ENCODE measurements at regions not wholly inside any gene's neighbourhood (a gene's known extent, or its start where the extent isn't known, plus 50 kb on each side); places are given as distances from the start of the nearest gene placed in this dataset.

DNA sequence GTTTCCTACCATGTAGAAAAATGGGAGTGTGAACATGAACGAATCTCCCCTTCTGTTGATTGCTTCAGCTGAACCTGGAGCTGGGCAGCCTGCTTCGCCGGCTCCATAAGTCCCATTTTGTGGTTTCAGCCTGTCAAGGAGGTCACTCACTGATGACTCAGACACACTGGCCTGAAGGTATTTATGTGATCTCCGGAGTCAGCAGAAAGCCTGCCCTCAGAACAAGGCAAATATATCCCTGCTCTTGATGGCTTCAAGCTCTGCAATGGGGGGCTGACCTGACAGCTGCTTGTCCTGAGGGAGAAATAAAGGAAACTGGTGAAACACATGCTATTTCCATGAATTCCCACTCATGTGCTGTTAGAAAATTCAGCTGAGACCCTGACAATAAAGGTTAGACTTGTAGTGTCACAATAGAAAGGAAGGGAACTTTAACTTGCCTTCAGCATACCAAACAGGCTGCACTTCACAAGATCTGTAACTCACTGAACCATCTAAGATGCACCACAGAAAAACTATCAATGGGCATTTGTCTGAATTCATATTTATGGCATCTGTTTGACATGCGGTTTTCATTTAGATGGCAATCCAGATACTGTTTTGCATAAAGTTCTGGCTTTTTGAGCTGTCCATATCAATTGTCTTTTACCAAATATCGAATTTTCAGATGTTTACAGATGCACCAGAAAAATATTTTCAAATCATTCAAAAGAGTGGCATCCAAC is 282.0 kb upstream of the VEPH1 start:
- DNase-seq (ENCODE audit: low read depth, low spot score), result peak; percentile 80
- intact Hi-C loops (cut with micrococcal nuclease), result no loop called here
- H3K79me2 ChIP-seq (ENCODE audit: insufficient read depth, low read length), result no peaks in the 10 kb centered on the region
- CTCF ChIA-PET, result no interaction called here
- H3K27me3 ChIP-seq (ENCODE audit: insufficient read depth, low read length), result no peaks in the 10 kb centered on the region
- no TSS peak for BruUV-seq (replicated peaks)
- peaks cover 18 to 64% of the 10 kb centered on the region in 2 experiments for H3K4me1 ChIP-seq (ENCODE audit: control insufficient read depth in 1 of 2, insufficient read depth in 2 of 2, low read length in 2 of 2)
- H3K4me2 ChIP-seq (ENCODE audit: low read length), result peak overlapping the region; percentile 65
- TF ChIP-seq EZH2 (IDR thresholded peaks at IDR 0.05), result no peak
- TF ChIP-seq, protein P1, sequence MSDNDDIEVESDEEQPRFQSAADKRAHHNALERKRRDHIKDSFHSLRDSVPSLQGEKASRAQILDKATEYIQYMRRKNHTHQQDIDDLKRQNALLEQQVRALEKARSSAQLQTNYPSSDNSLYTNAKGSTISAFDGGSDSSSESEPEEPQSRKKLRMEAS (IDR thresholded peaks at IDR 0.05), result peak; percentile 45
- 0 out of 2 replicates have a peak, but pooled peaks have one; percentile 37 for TF ChIP-seq SIN3A (IDR thresholded peaks at IDR 0.05; ENCODE audit: low read depth)
- peak; percentile 90 for TF ChIP-seq FOSL1 (IDR thresholded peaks at IDR 0.05; ENCODE audit: low read depth)
- TF ChIP-seq EGR1 (IDR thresholded peaks at IDR 0.05; ENCODE audit: low read depth), result no peak
- TF ChIP-seq, protein P2, sequence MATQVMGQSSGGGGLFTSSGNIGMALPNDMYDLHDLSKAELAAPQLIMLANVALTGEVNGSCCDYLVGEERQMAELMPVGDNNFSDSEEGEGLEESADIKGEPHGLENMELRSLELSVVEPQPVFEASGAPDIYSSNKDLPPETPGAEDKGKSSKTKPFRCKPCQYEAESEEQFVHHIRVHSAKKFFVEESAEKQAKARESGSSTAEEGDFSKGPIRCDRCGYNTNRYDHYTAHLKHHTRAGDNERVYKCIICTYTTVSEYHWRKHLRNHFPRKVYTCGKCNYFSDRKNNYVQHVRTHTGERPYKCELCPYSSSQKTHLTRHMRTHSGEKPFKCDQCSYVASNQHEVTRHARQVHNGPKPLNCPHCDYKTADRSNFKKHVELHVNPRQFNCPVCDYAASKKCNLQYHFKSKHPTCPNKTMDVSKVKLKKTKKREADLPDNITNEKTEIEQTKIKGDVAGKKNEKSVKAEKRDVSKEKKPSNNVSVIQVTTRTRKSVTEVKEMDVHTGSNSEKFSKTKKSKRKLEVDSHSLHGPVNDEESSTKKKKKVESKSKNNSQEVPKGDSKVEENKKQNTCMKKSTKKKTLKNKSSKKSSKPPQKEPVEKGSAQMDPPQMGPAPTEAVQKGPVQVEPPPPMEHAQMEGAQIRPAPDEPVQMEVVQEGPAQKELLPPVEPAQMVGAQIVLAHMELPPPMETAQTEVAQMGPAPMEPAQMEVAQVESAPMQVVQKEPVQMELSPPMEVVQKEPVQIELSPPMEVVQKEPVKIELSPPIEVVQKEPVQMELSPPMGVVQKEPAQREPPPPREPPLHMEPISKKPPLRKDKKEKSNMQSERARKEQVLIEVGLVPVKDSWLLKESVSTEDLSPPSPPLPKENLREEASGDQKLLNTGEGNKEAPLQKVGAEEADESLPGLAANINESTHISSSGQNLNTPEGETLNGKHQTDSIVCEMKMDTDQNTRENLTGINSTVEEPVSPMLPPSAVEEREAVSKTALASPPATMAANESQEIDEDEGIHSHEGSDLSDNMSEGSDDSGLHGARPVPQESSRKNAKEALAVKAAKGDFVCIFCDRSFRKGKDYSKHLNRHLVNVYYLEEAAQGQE (IDR thresholded peaks at IDR 0.05; ENCODE audit: low read depth), result no peak
- TF ChIP-seq CEBPB (IDR thresholded peaks at IDR 0.05; ENCODE audit: low read depth), result no peak; the same call in 1 of the 2 replicates
- peak; percentile 72 for TF ChIP-seq SP1 (IDR thresholded peaks at IDR 0.05; ENCODE audit: low read depth)
- TF ChIP-seq YY1 (IDR thresholded peaks at IDR 0.05; ENCODE audit: extremely low read depth, insufficient replicate concordance, low read depth, low read length), result peak; percentile 56
- TF ChIP-seq JUND (IDR thresholded peaks at IDR 0.05), result peak; percentile 87
- TF ChIP-seq ELF1 (IDR thresholded peaks at IDR 0.05; ENCODE audit: borderline replicate concordance, low read depth), result no peak
- TF ChIP-seq, protein P3, sequence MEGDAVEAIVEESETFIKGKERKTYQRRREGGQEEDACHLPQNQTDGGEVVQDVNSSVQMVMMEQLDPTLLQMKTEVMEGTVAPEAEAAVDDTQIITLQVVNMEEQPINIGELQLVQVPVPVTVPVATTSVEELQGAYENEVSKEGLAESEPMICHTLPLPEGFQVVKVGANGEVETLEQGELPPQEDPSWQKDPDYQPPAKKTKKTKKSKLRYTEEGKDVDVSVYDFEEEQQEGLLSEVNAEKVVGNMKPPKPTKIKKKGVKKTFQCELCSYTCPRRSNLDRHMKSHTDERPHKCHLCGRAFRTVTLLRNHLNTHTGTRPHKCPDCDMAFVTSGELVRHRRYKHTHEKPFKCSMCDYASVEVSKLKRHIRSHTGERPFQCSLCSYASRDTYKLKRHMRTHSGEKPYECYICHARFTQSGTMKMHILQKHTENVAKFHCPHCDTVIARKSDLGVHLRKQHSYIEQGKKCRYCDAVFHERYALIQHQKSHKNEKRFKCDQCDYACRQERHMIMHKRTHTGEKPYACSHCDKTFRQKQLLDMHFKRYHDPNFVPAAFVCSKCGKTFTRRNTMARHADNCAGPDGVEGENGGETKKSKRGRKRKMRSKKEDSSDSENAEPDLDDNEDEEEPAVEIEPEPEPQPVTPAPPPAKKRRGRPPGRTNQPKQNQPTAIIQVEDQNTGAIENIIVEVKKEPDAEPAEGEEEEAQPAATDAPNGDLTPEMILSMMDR (IDR thresholded peaks at IDR 0.05 in 2 of 3, conservative IDR thresholded peaks at IDR 0.05 in 1 of 3; ENCODE audit: borderline replicate concordance in 1 of 3, insufficient read depth in 1 of 3, low read depth in 2 of 3, low read length in 2 of 3), result no peak
- TF ChIP-seq, protein P4, sequence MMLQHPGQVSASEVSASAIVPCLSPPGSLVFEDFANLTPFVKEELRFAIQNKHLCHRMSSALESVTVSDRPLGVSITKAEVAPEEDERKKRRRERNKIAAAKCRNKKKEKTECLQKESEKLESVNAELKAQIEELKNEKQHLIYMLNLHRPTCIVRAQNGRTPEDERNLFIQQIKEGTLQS (IDR thresholded peaks at IDR 0.05), result no peak
- TF ChIP-seq CBX3 (IDR thresholded peaks at IDR 0.05; ENCODE audit: low read depth), result peak; percentile 66; the same call in 1 of the 2 replicates
- TF ChIP-seq POLR2AphosphoS5 (IDR thresholded peaks at IDR 0.05; ENCODE audit: low read depth, low read length), result no peak; the same call in 1 of the 2 replicates
- TF ChIP-seq SRF (IDR thresholded peaks at IDR 0.05; ENCODE audit: low read depth), result no peak
- peak overlapping the region; percentile 14 for H2AFZ ChIP-seq (ENCODE audit: low read depth, low read length, poor library complexity, severe bottlenecking)
- ATAC-seq, result peak; percentile 92
- no peaks in the 10 kb centered on the region for H3K9me3 ChIP-seq (ENCODE audit: control insufficient read depth in 1 of 2, insufficient read depth in 1 of 2, low read depth in 1 of 2, low read length in 2 of 2)
- H3K36me3 ChIP-seq (ENCODE audit: control insufficient read depth in 1 of 2, insufficient read depth in 2 of 2, low read length in 2 of 2), result no peaks in the 10 kb centered on the region
- H3K9me2 ChIP-seq (ENCODE audit: insufficient read depth), result no peaks in the 10 kb centered on the region
- RAD21 ChIA-PET (ENCODE audit: low non-redundant PET in 1 of 2, low total read pairs in 2 of 2, uncharacterized antibody in 2 of 2, unreplicated experiment in 2 of 2), result interaction anchor here in 1 of 2 experiments (1.1 kb wide), 1 partner anchor 747 kb away, joined by 3 read pairs; no protein-coding TSS in a partner anchor
- POLR2A ChIA-PET, result no interaction called here
- no peaks in the 10 kb centered on the region for H4K20me1 ChIP-seq (ENCODE audit: insufficient read depth)
- peak overlapping the region in 1 of 2 experiments; percentile 22; a peak in 2 of 4 replicates for H3K4me3 ChIP-seq (replicated peaks in 1 of 2; ENCODE audit: low read depth in 1 of 2, low read length in 2 of 2)
- H3K27ac ChIP-seq (ENCODE audit: low read depth, low read length), result no peak overlapping the region
- no peak overlapping the region for H3K9ac ChIP-seq (ENCODE audit: low read length)
